Nephron (organoid): ENCODE measurements at regions not wholly inside any gene's neighbourhood (a gene's known extent, or its start where the extent isn't known, plus 50 kb on each side); places are given as distances from the start of the nearest gene placed in this dataset.

ENCODE experiments used
- H3K27ac Mint-ChIP-seq, 3 experiments: 2 replicates each; pipeline ENCODE4 v1.8.0; 2020; ENCODE audit warnings: mixed read lengths in 3 of 3, mild to moderate bottlenecking in 2 of 3, moderate library complexity in 1 of 3
- H3K27me3 Mint-ChIP-seq: 2 replicates; pipeline ENCODE4 v1.8.0; 2021; ENCODE audit warnings: low read depth, mild to moderate bottlenecking, moderate library complexity, mixed read lengths
- H3K36me3 Mint-ChIP-seq: 2 replicates; pipeline ENCODE4 v1.8.0; 2020; ENCODE audit warnings: low read depth, mixed read lengths
- H3K4me1 Mint-ChIP-seq: 2 replicates; pipeline ENCODE4 v1.8.0; 2020; ENCODE audit warnings: mixed read lengths
- H3K4me3 Mint-ChIP-seq, 3 experiments: 2 replicates each; pipeline ENCODE4 v1.8.0; 2020; ENCODE audit warnings: mild to moderate bottlenecking in 3 of 3, mixed read lengths in 3 of 3, moderate library complexity in 2 of 3
- H3K9me3 Mint-ChIP-seq: 2 replicates; pipeline ENCODE4 v1.8.0; 2020; ENCODE audit warnings: mixed read lengths
- CTCF ChIP-seq, 3 experiments: fragments of 200-600 bp; sonication (generic); IDR thresholded peaks; one replicate each; pipeline ENCODE4 v1.5.0; 2021; ENCODE audit warnings: antibody characterized with exemption in 3 of 3; ENCODE audit not compliant: unreplicated experiment in 3 of 3

GRCh38 chr11:80146232-80146631 is 705.4 kb upstream of the TENM4 start:
- Mint-ChIP-seq H3K27me3 (no peaks in the 10 kb centered on the region), H3K9me3 (no peaks in the 10 kb centered on the region), H3K27ac (peak overlapping the region in 1 of 3 experiments; percentile 88), H3K4me3 (no peak overlapping the region), H3K36me3 (no peaks in the 10 kb centered on the region), H3K4me1 (peaks cover 7% of the 10 kb centered on the region)
- no peak for TF ChIP-seq CTCF (IDR thresholded peaks at IDR 0.05; ENCODE audit: unreplicated experiment in 3 of 3)

GRCh38 chr11:80144897-80145594 is 704.2 kb upstream of the TENM4 start:
- peaks cover 7% of the 10 kb centered on the region for H3K4me1 Mint-ChIP-seq

GRCh38 chr11:80136991-80137390 is 696.2 kb upstream of the TENM4 start:
- Mint-ChIP-seq H3K9me3 (peaks cover 8% of the 10 kb centered on the region), H3K4me3 (no peak overlapping the region)

More at GRCh38 chr11:80144897-80145594, 704.2 kb upstream of the TENM4 start:
- Mint-ChIP-seq H3K27me3 (no peaks in the 10 kb centered on the region), H3K36me3 (no peaks in the 10 kb centered on the region), H3K27ac (peak overlapping the region; percentile 70 to 88 (median 80)), H3K4me3 (no peak overlapping the region), H3K9me3 (no peaks in the 10 kb centered on the region)
- no peak for TF ChIP-seq CTCF (IDR thresholded peaks at IDR 0.05; ENCODE audit: unreplicated experiment in 3 of 3)

GRCh38 chr11:80129396-80129795 is 688.6 kb upstream of the TENM4 start:
- TF ChIP-seq CTCF (IDR thresholded peaks at IDR 0.05; ENCODE audit: unreplicated experiment in 3 of 3), result no peak
- no peaks in the 10 kb centered on the region for H3K4me1 Mint-ChIP-seq

More at GRCh38 chr11:80136991-80137390, 696.2 kb upstream of the TENM4 start:
- Mint-ChIP-seq H3K27ac (no peak overlapping the region), H3K27me3 (no peaks in the 10 kb centered on the region), H3K4me1 (no peaks in the 10 kb centered on the region), H3K36me3 (no peaks in the 10 kb centered on the region)
- TF ChIP-seq CTCF (IDR thresholded peaks at IDR 0.05; ENCODE audit: unreplicated experiment in 3 of 3), result no peak

GRCh38 chr11:80122211-80122610 is 681.4 kb upstream of the TENM4 start:
- no peak overlapping the region for H3K27ac Mint-ChIP-seq
- no peak for TF ChIP-seq CTCF (IDR thresholded peaks at IDR 0.05; ENCODE audit: unreplicated experiment in 3 of 3)

More at GRCh38 chr11:80129396-80129795, 688.6 kb upstream of the TENM4 start:
- no peaks in the 10 kb centered on the region for H3K36me3 Mint-ChIP-seq
- no peaks in the 10 kb centered on the region for H3K27me3 Mint-ChIP-seq
- H3K9me3 Mint-ChIP-seq, result no peaks in the 10 kb centered on the region
- H3K4me3 Mint-ChIP-seq, result no peak overlapping the region
- no peak overlapping the region for H3K27ac Mint-ChIP-seq

GRCh38 chr11:80118073-80118472 is 677.2 kb upstream of the TENM4 start:
- peaks cover 2% of the 10 kb centered on the region for H3K9me3 Mint-ChIP-seq
- TF ChIP-seq CTCF (IDR thresholded peaks at IDR 0.05; ENCODE audit: unreplicated experiment in 3 of 3), result no peak

More at GRCh38 chr11:80122211-80122610, 681.4 kb upstream of the TENM4 start:
- peaks cover 6% of the 10 kb centered on the region for H3K9me3 Mint-ChIP-seq
- H3K4me3 Mint-ChIP-seq, result no peak overlapping the region
- no peaks in the 10 kb centered on the region for H3K36me3 Mint-ChIP-seq
- no peaks in the 10 kb centered on the region for H3K27me3 Mint-ChIP-seq
- H3K4me1 Mint-ChIP-seq, result peaks cover under 1% of the 10 kb centered on the region

More at GRCh38 chr11:80118073-80118472, 677.2 kb upstream of the TENM4 start:
- H3K4me1 Mint-ChIP-seq, result peaks cover 6% of the 10 kb centered on the region
- peak overlapping the region; percentile 81 to 95 (median 95) for H3K27ac Mint-ChIP-seq
- no peaks in the 10 kb centered on the region for H3K27me3 Mint-ChIP-seq
- H3K36me3 Mint-ChIP-seq, result no peaks in the 10 kb centered on the region
- H3K4me3 Mint-ChIP-seq, result no peak overlapping the region
